ENCODE measurements at regions not wholly inside any gene's neighbourhood (a gene's known extent, or its start where the extent isn't known, plus 50 kb on each side); places are given as distances from the start of the nearest gene placed in this dataset.

DNA sequence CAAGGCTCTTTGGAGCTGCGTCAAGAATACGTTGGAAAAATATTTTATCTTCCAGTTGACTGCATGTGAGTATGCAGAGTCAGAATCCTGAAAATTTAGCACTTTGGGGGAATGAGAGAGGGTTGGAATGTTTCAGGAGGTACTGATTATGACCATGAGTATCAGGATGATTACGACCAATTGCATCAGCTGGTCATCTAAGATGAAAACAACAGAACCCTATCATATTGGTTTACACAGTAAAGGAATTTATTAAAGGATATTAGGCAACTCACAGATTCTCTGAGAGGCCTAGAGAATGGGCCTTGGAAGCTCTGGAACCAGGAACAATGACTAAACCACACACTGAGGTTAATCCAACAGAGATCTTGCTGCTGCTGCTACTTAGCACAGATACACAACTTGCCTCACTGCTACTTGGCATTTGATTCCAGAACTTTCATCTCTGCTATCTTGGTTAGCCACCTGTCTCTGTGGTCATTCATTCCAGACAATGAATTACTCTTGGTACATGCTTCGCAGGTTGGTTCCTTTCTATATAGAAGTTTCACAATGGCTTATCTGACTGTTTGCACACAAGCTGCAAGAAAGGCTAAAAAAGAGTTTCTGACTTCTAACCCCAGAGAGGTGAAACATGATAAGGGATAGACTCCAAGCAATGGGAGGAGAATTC, 68.0 kb upstream of the CTTNBP2 start:
- H3K4me2 ChIP-seq (ENCODE audit: control insufficient read depth, insufficient read depth) = no peak overlapping the region
- no TSS peak for BruUV-seq (replicated peaks)
- no peak overlapping the region for H3K4me3 ChIP-seq
- ATAC-seq (no peak), DNase-seq (ENCODE audit: low read depth, low spot score) (no peak), FAIRE-seq (no peak)
- H3K36me3 ChIP-seq (ENCODE audit: control insufficient read depth in 2 of 2, insufficient read depth in 2 of 2, low read length in 1 of 2) = no peaks in the 10 kb centered on the region
- CTCF ChIA-PET = no interaction called here
- SMC1A ChIA-PET (ENCODE audit: uncharacterized antibody, unreplicated experiment) = no interaction called here
- no peaks in the 10 kb centered on the region for H3K9me3 ChIP-seq (replicated peaks; ENCODE audit: control insufficient read depth, insufficient read depth, low read length)
- in situ Hi-C loops (cut with MboI) = no loop called here
- POLR2A ChIA-PET = no interaction called here
- H3K27me3 ChIP-seq (replicated peaks in 1 of 2; ENCODE audit: control insufficient read depth in 2 of 2, insufficient read depth in 2 of 2, low read length in 1 of 2) = no peaks in the 10 kb centered on the region
- H3K79me2 ChIP-seq (ENCODE audit: control insufficient read depth, insufficient read depth, low read length) = no peaks in the 10 kb centered on the region
- no peak overlapping the region for H2AFZ ChIP-seq (ENCODE audit: control insufficient read depth, low read depth, low read length)
- intact Hi-C loops (cut with micrococcal nuclease; ENCODE audit: unreplicated experiment) = no loop called here
- 45% methylated on average over 4 of the region's 4 CpGs for WGBS (ENCODE audit: insufficient coverage, insufficient replicate concordance, low lambda C conversion rate, missing lambda C conversion rate)
- H3K9ac ChIP-seq (ENCODE audit: control insufficient read depth, insufficient read depth, low read length) = no peak overlapping the region
- H3K27ac ChIP-seq (ENCODE audit: control insufficient read depth, insufficient read depth) = no peak overlapping the region
- no peaks in the 10 kb centered on the region for H3K4me1 ChIP-seq (ENCODE audit: control insufficient read depth, insufficient read depth, low read length)
- no peaks in the 10 kb centered on the region for H4K20me1 ChIP-seq (ENCODE audit: control insufficient read depth, insufficient read depth)
- RAD21 ChIA-PET (ENCODE audit: unreplicated experiment) = no interaction called here
- TF ChIP-seq KLF5 (IDR thresholded peaks at IDR 0.05; ENCODE audit: partially characterized antibody) (no peak), CREB1 (IDR thresholded peaks at IDR 0.05; ENCODE audit: low read depth) (no peak), SMC3 (IDR thresholded peaks at IDR 0.05; ENCODE audit: borderline replicate concordance, low read length) (no peak), HDAC2 (IDR thresholded peaks at IDR 0.05) (no peak), BRCA1 (IDR thresholded peaks at IDR 0.05; ENCODE audit: low read depth, low read length) (no peak), WRNIP1 (IDR thresholded peaks at IDR 0.05; ENCODE audit: borderline replicate concordance, low read depth, low read length) (no peak), SPI1 (IDR thresholded peaks at IDR 0.05; ENCODE audit: borderline replicate concordance, insufficient read depth, low read depth, low read length) (no peak), SREBF2 (IDR thresholded peaks at IDR 0.05; ENCODE audit: low read length) (no peak), NFIC (IDR thresholded peaks at IDR 0.05; ENCODE audit: low read depth, low read length) (no peak), IKZF1 (conservative IDR thresholded peaks at IDR 0.05) (no peak), RAD21 (IDR thresholded peaks at IDR 0.05; ENCODE audit: insufficient read depth, low read depth, low read length) (no peak)
- TF ChIP-seq, protein P1, sequence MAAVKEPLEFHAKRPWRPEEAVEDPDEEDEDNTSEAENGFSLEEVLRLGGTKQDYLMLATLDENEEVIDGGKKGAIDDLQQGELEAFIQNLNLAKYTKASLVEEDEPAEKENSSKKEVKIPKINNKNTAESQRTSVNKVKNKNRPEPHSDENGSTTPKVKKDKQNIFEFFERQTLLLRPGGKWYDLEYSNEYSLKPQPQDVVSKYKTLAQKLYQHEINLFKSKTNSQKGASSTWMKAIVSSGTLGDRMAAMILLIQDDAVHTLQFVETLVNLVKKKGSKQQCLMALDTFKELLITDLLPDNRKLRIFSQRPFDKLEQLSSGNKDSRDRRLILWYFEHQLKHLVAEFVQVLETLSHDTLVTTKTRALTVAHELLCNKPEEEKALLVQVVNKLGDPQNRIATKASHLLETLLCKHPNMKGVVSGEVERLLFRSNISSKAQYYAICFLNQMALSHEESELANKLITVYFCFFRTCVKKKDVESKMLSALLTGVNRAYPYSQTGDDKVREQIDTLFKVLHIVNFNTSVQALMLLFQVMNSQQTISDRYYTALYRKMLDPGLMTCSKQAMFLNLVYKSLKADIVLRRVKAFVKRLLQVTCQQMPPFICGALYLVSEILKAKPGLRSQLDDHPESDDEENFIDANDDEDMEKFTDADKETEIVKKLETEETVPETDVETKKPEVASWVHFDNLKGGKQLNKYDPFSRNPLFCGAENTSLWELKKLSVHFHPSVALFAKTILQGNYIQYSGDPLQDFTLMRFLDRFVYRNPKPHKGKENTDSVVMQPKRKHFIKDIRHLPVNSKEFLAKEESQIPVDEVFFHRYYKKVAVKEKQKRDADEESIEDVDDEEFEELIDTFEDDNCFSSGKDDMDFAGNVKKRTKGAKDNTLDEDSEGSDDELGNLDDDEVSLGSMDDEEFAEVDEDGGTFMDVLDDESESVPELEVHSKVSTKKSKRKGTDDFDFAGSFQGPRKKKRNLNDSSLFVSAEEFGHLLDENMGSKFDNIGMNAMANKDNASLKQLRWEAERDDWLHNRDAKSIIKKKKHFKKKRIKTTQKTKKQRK (IDR thresholded peaks at IDR 0.05; ENCODE audit: low read depth, low read length) = no peak
- TF ChIP-seq, protein P2, sequence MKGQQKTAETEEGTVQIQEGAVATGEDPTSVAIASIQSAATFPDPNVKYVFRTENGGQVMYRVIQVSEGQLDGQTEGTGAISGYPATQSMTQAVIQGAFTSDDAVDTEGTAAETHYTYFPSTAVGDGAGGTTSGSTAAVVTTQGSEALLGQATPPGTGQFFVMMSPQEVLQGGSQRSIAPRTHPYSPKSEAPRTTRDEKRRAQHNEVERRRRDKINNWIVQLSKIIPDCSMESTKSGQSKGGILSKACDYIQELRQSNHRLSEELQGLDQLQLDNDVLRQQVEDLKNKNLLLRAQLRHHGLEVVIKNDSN (IDR thresholded peaks at IDR 0.05; ENCODE audit: borderline replicate concordance, extremely low read length, insufficient read depth, low read depth, low read length) = no peak
- TF ChIP-seq, protein P3, sequence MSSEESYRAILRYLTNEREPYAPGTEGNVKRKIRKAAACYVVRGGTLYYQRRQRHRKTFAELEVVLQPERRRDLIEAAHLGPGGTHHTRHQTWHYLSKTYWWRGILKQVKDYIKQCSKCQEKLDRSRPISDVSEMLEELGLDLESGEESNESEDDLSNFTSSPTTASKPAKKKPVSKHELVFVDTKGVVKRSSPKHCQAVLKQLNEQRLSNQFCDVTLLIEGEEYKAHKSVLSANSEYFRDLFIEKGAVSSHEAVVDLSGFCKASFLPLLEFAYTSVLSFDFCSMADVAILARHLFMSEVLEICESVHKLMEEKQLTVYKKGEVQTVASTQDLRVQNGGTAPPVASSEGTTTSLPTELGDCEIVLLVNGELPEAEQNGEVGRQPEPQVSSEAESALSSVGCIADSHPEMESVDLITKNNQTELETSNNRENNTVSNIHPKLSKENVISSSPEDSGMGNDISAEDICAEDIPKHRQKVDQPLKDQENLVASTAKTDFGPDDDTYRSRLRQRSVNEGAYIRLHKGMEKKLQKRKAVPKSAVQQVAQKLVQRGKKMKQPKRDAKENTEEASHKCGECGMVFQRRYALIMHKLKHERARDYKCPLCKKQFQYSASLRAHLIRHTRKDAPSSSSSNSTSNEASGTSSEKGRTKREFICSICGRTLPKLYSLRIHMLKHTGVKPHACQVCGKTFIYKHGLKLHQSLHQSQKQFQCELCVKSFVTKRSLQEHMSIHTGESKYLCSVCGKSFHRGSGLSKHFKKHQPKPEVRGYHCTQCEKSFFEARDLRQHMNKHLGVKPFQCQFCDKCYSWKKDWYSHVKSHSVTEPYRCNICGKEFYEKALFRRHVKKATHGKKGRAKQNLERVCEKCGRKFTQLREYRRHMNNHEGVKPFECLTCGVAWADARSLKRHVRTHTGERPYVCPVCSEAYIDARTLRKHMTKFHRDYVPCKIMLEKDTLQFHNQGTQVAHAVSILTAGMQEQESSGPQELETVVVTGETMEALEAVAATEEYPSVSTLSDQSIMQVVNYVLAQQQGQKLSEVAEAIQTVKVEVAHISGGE (CRISPR knock-in tag; IDR thresholded peaks at IDR 0.05) = no peak
- TF ChIP-seq, protein P4, sequence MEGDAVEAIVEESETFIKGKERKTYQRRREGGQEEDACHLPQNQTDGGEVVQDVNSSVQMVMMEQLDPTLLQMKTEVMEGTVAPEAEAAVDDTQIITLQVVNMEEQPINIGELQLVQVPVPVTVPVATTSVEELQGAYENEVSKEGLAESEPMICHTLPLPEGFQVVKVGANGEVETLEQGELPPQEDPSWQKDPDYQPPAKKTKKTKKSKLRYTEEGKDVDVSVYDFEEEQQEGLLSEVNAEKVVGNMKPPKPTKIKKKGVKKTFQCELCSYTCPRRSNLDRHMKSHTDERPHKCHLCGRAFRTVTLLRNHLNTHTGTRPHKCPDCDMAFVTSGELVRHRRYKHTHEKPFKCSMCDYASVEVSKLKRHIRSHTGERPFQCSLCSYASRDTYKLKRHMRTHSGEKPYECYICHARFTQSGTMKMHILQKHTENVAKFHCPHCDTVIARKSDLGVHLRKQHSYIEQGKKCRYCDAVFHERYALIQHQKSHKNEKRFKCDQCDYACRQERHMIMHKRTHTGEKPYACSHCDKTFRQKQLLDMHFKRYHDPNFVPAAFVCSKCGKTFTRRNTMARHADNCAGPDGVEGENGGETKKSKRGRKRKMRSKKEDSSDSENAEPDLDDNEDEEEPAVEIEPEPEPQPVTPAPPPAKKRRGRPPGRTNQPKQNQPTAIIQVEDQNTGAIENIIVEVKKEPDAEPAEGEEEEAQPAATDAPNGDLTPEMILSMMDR (IDR thresholded peaks at IDR 0.05 in 2 of 3, conservative IDR thresholded peaks at IDR 0.05 in 1 of 3; ENCODE audit: control insufficient read depth in 2 of 3, extremely low read depth in 1 of 3, insufficient read depth in 1 of 3, low read depth in 3 of 3, low read length in 3 of 3) = no peak
